Epidermal melanocyte (primary cell): ENCODE measurements at regions not wholly inside any gene's neighbourhood (a gene's known extent, or its start where the extent isn't known, plus 50 kb on each side); places are given as distances from the start of the nearest gene placed in this dataset.
A peak's percentile ranks its signal among the peaks of the same experiment; 100 is the strongest.
"Not testable (repeated sequence)": the region's sequence is repeated elsewhere in the genome, so short reads cannot be mapped to it uniquely, and the experiment has no call there.

ENCODE experiments used
- DNase-seq: peaks from one replicate; pipeline ENCODE4 v3.0.0; 2011; ENCODE audit warnings: low spot score; ENCODE audit not compliant: insufficient read length

- no peak for DNase-seq
These were observed 96.0 kb downstream of the RASGEF1B start for GRCh38 chr4:81375745-81376144.

DNA sequence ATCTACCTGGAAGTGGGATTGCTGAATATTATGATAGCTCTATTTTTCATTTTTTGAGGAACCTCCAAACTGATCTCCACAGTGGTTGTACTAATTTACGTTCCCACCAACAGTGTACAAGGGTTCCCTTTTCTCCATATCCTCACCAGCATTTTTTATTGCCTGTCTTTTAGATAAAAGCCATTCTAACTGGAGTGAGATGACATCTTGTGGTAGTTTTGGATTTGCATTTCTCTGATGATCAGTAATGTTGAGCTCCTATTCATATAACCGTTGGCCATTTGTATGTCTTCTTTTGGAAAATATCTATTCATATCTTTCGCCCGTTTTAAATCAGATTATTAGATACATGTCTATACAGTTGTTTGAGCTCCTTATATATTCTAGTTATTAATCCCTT, 101.8 kb downstream of the RASGEF1B start:
- DNase-seq = no peak

DNA sequence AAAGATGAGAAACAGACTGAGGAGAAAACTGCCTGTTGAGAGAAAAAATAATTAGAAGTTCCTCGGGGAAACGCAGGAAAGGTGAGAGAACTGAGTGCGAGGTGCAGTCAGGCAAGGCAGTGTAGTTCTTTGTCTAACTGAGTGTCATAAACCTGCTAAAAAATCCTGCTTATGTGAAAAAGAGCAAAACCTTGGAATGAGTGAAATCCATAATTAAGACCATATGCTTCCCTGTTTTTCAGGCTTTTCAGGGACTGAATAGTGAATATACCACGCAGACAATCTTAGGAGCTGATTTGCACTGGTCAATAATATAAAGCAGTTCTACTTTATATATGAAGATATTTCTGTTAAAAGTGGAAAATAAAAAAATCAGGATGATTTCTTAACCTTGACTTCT, 104.9 kb downstream of the RASGEF1B start:
- DNase-seq = no peak

DNA sequence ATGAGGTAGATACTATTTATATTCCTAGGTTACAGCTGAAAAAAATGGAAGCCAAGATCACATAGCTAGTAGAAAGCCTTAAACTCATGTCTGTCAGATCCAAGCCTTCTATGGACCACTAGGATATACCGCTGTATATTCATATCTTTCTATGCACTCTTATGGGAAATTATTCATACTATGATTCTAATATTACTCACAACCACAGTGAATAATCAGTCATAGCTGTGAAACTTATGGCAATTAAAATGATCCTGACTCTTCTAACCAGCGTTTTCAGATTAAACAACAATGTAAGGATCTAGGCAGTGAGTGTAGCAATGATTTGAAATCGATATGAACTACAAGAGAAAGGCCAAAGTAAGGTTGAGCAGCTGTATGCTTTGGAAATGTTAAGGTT, 111.0 kb downstream of the RASGEF1B start:
- no peak for DNase-seq

DNA sequence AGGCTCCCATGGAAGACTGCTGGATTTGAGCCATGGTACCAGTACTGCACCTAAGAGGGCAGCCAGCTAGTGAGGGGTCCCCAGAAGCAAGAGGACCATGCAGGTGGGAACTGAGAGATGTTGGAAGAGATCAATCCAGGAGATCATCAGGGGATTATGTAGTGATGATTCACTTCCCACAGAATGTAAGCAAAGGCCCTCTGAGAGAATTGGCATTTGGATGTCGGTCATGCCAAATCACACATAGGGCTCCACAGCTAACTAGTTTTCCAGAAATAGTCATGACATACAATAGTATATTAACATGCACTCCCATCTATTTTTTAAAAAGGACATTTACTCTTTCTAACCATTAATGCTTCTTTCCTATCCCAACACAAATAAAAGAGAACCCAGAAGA, 112.5 kb downstream of the RASGEF1B start:
- DNase-seq = no peak

- DNase-seq = no peak
These were observed 113.6 kb downstream of the RASGEF1B start for GRCh38 chr4:81358154-81358553.

DNA sequence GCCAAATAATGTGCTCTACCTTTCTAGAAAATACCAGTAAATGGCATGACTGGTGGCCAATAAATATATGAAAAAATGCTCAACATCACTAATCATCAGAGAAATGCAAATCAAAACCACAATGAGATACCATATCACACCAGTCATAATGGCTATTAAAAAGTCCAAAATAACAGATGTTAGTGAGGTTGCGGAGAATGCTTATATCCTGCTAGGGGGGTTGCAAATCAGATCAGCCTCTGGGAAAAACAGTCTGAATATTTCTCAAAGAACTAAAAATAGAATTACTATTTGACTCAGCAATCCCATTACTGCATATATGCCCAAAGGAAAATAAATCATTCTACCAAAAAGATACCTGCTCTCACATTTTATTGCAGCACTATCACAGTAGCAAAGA, 115.1 kb downstream of the RASGEF1B start:
- DNase-seq = no peak

DNA sequence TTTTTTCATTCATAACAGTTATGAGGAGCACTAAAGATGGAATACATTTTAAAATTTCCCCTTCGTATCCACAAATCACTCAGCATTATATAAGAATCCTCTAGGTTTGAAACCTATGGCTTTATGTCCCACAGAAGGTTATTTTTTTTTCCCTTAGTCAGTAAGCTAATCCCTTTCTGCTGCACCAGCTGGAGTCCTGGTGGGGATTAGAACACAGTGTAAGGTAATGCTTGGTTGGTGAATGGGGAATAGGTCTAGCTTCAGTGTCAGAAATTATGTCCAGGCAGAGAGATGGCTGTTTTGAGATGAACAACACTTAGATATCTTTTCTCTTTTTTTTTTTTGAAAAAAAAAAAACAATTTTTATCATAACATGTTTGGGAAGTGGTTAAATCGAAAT, 116.6 kb downstream of the RASGEF1B start:
- no peak for DNase-seq

- DNase-seq = no peak
These were observed 117.8 kb downstream of the RASGEF1B start for GRCh38 chr4:81353861-81354260.

- no peak for DNase-seq
These were observed 119.3 kb downstream of the RASGEF1B start for GRCh38 chr4:81352446-81352835.

- peak; percentile 25 for DNase-seq
These were observed 119.9 kb downstream of the RASGEF1B start for GRCh38 chr4:81351654-81352445.

- no peak for DNase-seq
These were observed 121.7 kb downstream of the RASGEF1B start for GRCh38 chr4:81350040-81350439.

- DNase-seq = no peak
These were observed 123.0 kb downstream of the RASGEF1B start for GRCh38 chr4:81348778-81349094.

- DNase-seq = no peak
These were observed 123.5 kb downstream of the RASGEF1B start for GRCh38 chr4:81348086-81348777.

DNA sequence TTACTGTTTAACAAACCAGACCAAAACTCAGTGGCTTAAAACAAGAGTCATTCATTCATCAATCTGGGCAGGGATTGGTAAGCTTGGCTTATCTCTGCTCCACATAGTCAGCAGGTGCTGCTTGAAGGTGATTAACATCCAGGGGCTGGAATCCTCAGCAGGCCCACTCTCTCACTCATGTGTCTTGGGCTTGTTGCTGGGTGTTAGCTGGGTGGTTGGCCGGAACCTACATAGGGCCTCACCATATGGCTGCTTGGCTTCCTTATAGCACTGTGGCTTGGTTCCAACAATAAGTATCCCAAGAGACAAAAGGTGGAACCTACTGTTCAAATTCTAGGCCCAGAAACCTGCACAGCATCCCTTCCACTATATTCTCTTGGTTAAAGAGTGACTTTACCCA, 125.0 kb downstream of the RASGEF1B start:
- DNase-seq = no peak

DNA sequence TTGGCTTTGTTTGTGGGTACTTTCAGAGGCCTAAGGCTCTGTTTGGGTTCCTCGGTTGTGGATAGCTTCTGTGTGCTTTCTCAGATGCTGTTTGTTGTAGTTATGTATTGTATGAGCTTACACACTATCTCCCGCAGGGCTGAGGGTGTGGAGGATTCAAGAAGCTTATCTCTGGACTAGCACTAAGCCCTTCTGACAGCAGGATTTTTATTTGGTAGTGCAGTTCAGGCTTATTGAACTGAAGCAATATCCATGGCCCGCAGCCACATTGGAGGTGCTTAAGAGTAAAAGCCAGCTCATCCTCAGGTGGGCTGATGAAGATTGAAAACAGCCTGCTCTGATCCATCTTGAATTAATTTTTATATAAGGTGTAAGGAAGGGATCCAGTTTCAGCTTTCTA, 128.2 kb downstream of the RASGEF1B start:
- DNase-seq = no peak

- DNase-seq = no peak
These were observed 128.0 kb upstream of the PRKG2 start for GRCh38 chr4:81343046-81343445.

GRCh38 chr4:81337211-81337610, 122.2 kb upstream of the PRKG2 start:
- DNase-seq = no peak

- no peak for DNase-seq
These were observed 120.3 kb upstream of the PRKG2 start for GRCh38 chr4:81335122-81335912.

- DNase-seq = no peak
These were observed 115.0 kb upstream of the PRKG2 start for GRCh38 chr4:81330018-81330417.

DNA sequence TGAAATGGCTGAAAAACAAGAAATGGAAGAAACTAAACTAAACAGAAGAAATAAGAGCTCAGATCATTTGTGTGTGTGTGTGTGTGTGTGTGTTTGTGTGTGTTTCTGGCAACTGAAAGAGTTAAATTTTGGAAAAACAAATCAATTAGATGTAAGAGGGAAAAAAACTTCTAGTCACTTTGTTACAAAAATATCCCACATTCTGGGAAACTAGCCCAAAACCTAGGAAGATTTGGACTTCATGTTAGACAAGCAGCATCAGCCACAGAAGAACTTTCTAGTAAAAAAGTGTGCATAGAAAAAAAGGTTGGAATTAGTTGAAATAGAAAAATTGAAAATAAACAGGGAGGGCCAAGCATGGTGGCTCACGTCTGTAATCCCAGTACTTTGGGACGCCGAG, 111.6 kb upstream of the PRKG2 start:
- no peak for DNase-seq

GRCh38 chr4:81324594-81324993, 109.6 kb upstream of the PRKG2 start:
- DNase-seq = not testable (repeated sequence)
